Gastrocnemius medialis (tissue), 4 donors: ENCODE measurements at regions not wholly inside any gene's neighbourhood (a gene's known extent, or its start where the extent isn't known, plus 50 kb on each side); places are given as distances from the start of the nearest gene placed in this dataset.

ENCODE experiments used
- POLR2A ChIP-seq, 2 donors: fragments of 450-650 bp; IDR thresholded peaks; one replicate each; pipeline ENCODE4 v1.6.1; 2017; ENCODE audit warnings: antibody characterized with exemption in 2 of 2, mild to moderate bottlenecking in 2 of 2, moderate library complexity in 2 of 2
- TF ChIP-seq, protein P1 (sequence below), 5 experiments: fragments of 450-650 bp in 3 of 5; fragments of 200-600 bp in 2 of 5; sonication (generic) in 2 of 5; IDR thresholded peaks in 4 of 5; conservative IDR thresholded peaks in 1 of 5; 1 replicate in 4 of 5; 2 replicates in 1 of 5; pipeline ENCODE4 v1.5.1; 2016 to 2019; ENCODE audit warnings: antibody characterized with exemption in 5 of 5, mild to moderate bottlenecking in 3 of 5, moderate library complexity in 3 of 5

DNA sequence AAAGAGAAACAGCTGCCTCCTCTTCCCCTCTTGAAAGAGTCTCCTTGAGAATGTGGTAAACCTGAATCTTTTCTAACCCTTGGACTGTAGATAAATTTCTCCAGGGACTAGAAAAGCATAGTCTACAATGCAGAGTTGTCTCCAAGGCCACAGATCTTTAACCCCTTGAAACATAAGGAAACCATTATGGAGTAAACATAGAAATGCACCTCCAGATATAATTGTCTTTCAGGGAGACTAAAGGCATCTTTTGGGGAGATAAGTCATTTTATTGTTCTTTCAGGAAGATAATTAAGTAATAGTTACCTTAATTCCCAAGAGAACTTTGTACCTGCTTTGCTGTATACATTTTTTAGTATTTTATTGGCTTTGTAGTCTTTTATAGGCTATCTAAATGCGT lies 373.6 kb upstream of the GRIA1 start:
- TF ChIP-seq, protein P1, sequence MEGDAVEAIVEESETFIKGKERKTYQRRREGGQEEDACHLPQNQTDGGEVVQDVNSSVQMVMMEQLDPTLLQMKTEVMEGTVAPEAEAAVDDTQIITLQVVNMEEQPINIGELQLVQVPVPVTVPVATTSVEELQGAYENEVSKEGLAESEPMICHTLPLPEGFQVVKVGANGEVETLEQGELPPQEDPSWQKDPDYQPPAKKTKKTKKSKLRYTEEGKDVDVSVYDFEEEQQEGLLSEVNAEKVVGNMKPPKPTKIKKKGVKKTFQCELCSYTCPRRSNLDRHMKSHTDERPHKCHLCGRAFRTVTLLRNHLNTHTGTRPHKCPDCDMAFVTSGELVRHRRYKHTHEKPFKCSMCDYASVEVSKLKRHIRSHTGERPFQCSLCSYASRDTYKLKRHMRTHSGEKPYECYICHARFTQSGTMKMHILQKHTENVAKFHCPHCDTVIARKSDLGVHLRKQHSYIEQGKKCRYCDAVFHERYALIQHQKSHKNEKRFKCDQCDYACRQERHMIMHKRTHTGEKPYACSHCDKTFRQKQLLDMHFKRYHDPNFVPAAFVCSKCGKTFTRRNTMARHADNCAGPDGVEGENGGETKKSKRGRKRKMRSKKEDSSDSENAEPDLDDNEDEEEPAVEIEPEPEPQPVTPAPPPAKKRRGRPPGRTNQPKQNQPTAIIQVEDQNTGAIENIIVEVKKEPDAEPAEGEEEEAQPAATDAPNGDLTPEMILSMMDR (IDR thresholded peaks at IDR 0.05 in 4 of 5, conservative IDR thresholded peaks at IDR 0.05 in 1 of 5), result no peak
- no peak for TF ChIP-seq POLR2A (IDR thresholded peaks at IDR 0.05)
